ENCODE measurements at regions not wholly inside any gene's neighbourhood (a gene's known extent, or its start where the extent isn't known, plus 50 kb on each side); places are given as distances from the start of the nearest gene placed in this dataset.

GRCh38 chr2:198975779-198976178, 482.0 kb downstream of the SATB2 start:
- Histone ChIP-seq H3K4me2 (no peak overlapping the region), H3F3A (ENCODE audit: insufficient read depth, low read depth) (no peaks in the 10 kb centered on the region), H3K4me1 (replicated peaks; ENCODE audit: insufficient read depth) (no peaks in the 10 kb centered on the region), H3K27ac (no peak overlapping the region), H3K79me2 (ENCODE audit: low read depth) (no peaks in the 10 kb centered on the region), H3K4me3 (no peak overlapping the region), H3K27me3 (ENCODE audit: insufficient read depth, low read depth) (no peaks in the 10 kb centered on the region), H4K20me1 (ENCODE audit: insufficient read depth) (no peaks in the 10 kb centered on the region), H3K9me2 (ENCODE audit: insufficient read depth) (no peaks in the 10 kb centered on the region), H2AFZ (no peak overlapping the region), H3K9me3 (ENCODE audit: insufficient read depth, low read depth) (no peaks in the 10 kb centered on the region), H3K36me3 (ENCODE audit: low read depth) (no peaks in the 10 kb centered on the region)
- intact Hi-C loops (cut with micrococcal nuclease; ENCODE audit: unreplicated experiment), result no loop called here
- ChIA-PET CTCF (no interaction called here), POLR2A (ENCODE audit: unreplicated experiment) (no interaction called here)
- no peak for TF ChIP-seq CTCF (conservative IDR thresholded peaks at IDR 0.05)
- no peak for TF ChIP-seq EZH2 (IDR thresholded peaks at IDR 0.05; ENCODE audit: low read depth)
- DNase-seq, result no peak
- BruUV-seq (replicated peaks), result no TSS peak

DNA sequence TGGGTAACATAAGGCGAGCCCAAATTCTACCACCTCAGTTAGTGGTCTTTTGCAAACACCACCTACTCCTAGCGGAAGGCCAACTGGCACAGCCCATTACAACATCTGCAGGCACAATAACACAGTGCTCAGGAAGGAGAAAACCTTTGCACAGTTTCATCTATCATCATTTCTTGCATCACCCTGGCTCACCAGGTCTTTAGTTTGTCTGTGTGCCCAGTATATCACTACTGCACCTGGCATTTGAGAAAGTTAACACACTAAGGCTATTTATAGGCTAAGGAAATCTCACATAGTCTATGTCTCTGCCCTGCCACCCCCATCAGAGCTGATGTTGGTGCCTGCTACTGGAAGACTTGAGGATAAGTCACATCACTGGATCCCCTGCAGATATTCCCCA, 484.0 kb downstream of the SATB2 start:
- Histone ChIP-seq H3K4me3 (no peak overlapping the region), H3K4me1 (replicated peaks; ENCODE audit: insufficient read depth) (no peaks in the 10 kb centered on the region), H3K9me2 (ENCODE audit: insufficient read depth) (no peaks in the 10 kb centered on the region), H3K9me3 (ENCODE audit: insufficient read depth, low read depth) (no peaks in the 10 kb centered on the region), H3K27me3 (ENCODE audit: insufficient read depth, low read depth) (no peaks in the 10 kb centered on the region), H3F3A (ENCODE audit: insufficient read depth, low read depth) (no peaks in the 10 kb centered on the region), H3K36me3 (ENCODE audit: low read depth) (no peaks in the 10 kb centered on the region), H4K20me1 (ENCODE audit: insufficient read depth) (no peaks in the 10 kb centered on the region), H3K4me2 (no peak overlapping the region), H2AFZ (no peak overlapping the region), H3K27ac (no peak overlapping the region), H3K79me2 (ENCODE audit: low read depth) (no peaks in the 10 kb centered on the region)
- DNase-seq, result no peak
- CTCF ChIA-PET, result interaction anchor here (0.6 kb wide), 1 partner anchor 448 kb away, joined by 3 read pairs; no protein-coding TSS in a partner anchor
- BruUV-seq (replicated peaks), result no TSS peak
- intact Hi-C loops (cut with micrococcal nuclease; ENCODE audit: unreplicated experiment), result no loop called here
- POLR2A ChIA-PET (ENCODE audit: unreplicated experiment), result no interaction called here
- TF ChIP-seq EZH2 (IDR thresholded peaks at IDR 0.05; ENCODE audit: low read depth), result no peak
- no peak for TF ChIP-seq CTCF (conservative IDR thresholded peaks at IDR 0.05)

DNA sequence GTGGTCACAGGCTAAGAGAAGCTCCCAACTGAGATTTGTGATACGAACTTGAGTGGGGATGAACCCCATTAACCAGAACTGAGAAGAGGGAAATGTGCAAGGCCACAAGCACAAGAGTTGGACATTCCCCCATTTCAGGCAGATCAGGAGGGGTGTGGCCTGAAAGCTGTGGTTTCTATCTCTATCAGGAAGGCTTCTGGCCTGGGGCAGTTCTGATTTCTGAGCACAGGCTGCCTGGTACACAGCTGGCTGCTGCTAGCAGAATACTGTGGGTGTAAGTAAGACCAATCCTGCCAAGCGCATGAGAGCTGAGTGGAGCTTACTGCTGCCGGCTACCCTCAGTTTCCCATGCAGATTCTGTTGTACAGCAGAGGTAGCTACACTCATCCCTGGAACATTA, 484.6 kb downstream of the SATB2 start:
- Histone ChIP-seq H3K27ac (no peak overlapping the region), H3K4me2 (no peak overlapping the region), H3K9me3 (ENCODE audit: insufficient read depth, low read depth) (no peaks in the 10 kb centered on the region), H3F3A (ENCODE audit: insufficient read depth, low read depth) (no peaks in the 10 kb centered on the region), H3K4me1 (replicated peaks; ENCODE audit: insufficient read depth) (no peaks in the 10 kb centered on the region), H3K36me3 (ENCODE audit: low read depth) (no peaks in the 10 kb centered on the region), H3K79me2 (ENCODE audit: low read depth) (no peaks in the 10 kb centered on the region), H2AFZ (no peak overlapping the region), H4K20me1 (ENCODE audit: insufficient read depth) (no peaks in the 10 kb centered on the region), H3K27me3 (ENCODE audit: insufficient read depth, low read depth) (no peaks in the 10 kb centered on the region), H3K9me2 (ENCODE audit: insufficient read depth) (no peaks in the 10 kb centered on the region), H3K4me3 (no peak overlapping the region)
- no TSS peak for BruUV-seq (replicated peaks)
- ChIA-PET CTCF (interaction anchor here (0.6 kb wide), 1 partner anchor 448 kb away, joined by 3 read pairs; no protein-coding TSS in a partner anchor), POLR2A (ENCODE audit: unreplicated experiment) (no interaction called here)
- TF ChIP-seq EZH2 (IDR thresholded peaks at IDR 0.05; ENCODE audit: low read depth) (no peak), CTCF (conservative IDR thresholded peaks at IDR 0.05) (no peak)
- no peak for DNase-seq
- intact Hi-C loops (cut with micrococcal nuclease; ENCODE audit: unreplicated experiment), result no loop called here

Measured in PC-9 (cell line).